Sigmoid colon (tissue), 4 donors: ENCODE measurements at regions not wholly inside any gene's neighbourhood (a gene's known extent, or its start where the extent isn't known, plus 50 kb on each side); places are given as distances from the start of the nearest gene placed in this dataset.

Experiments
- CTCF ChIP-seq, 4 experiments: fragments of 450-650 bp in 3 of 4; fragments of 200-600 bp in 1 of 4; IDR thresholded peaks; one replicate each; pipeline ENCODE4 v1.5.1; 2016 to 2019; ENCODE audit warnings: antibody characterized with exemption in 4 of 4, mild to moderate bottlenecking in 3 of 4, moderate library complexity in 2 of 4
- EP300 ChIP-seq, 4 donors: sonication (generic); formaldehyde crosslinking; IDR thresholded peaks; one replicate each; pipeline ENCODE4 v1.6.1; 2017; ENCODE audit warnings: antibody characterized with exemption in 4 of 4
- POLR2A ChIP-seq, 2 donors: fragments of 450-650 bp; IDR thresholded peaks; one replicate each; pipeline ENCODE4 v1.6.1; 2016; ENCODE audit warnings: antibody characterized with exemption in 2 of 2, mild to moderate bottlenecking in 2 of 2, moderate library complexity in 2 of 2
- POLR2AphosphoS5 ChIP-seq, 4 donors: sonication (generic); formaldehyde crosslinking; IDR thresholded peaks; one replicate each; pipeline ENCODE4 v1.6.1; 2017; ENCODE audit warnings: antibody characterized with exemption in 4 of 4

DNA sequence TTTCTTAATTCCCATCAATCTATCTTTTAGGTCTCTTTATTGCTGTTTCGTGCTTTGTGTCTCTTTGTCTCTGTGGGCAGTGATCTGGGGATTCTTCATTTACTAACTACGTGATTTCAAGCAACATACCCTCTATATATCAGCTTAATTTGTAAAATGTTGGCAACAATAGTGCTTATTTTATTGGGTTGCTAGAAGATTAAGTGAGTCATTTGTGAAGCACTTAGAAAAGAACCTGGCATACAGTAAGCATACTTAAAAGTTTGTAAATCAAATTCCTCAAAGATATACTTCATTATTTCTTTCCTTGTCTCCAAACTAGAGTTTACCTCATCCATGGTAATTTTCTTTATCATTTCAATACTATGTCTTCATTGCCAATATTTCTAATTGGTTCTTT lies 669.7 kb downstream of the MAT2B start:
- no peak for TF ChIP-seq EP300 (IDR thresholded peaks at IDR 0.05)
- TF ChIP-seq CTCF (IDR thresholded peaks at IDR 0.05): no peak
- no peak for TF ChIP-seq POLR2A (IDR thresholded peaks at IDR 0.05)
- TF ChIP-seq POLR2AphosphoS5 (IDR thresholded peaks at IDR 0.05): no peak
